Suppressor macrophage (primary cell): ENCODE measurements at regions not wholly inside any gene's neighbourhood (a gene's known extent, or its start where the extent isn't known, plus 50 kb on each side); places are given as distances from the start of the nearest gene placed in this dataset.
"Not testable (repeated sequence)": the region's sequence is repeated elsewhere in the genome, so short reads cannot be mapped to it uniquely, and the experiment has no call there.

Experiments
- DNase-seq, 4 experiments: peaks; one replicate each; pipeline ENCODE4 v3.0.0-alpha.2; 2020 to 2022

GRCh38 chr10:9824631-9825071 lies 1193.0 kb upstream of the CELF2 start:
- no peak for DNase-seq

- DNase-seq, result peak; percentile 4 to 58 (median 44)
These were observed 1192.1 kb upstream of the CELF2 start for GRCh38 chr10:9825491-9826018.

GRCh38 chr10:9828110-9828509 lies 1189.6 kb upstream of the CELF2 start:
- DNase-seq, result no peak

- DNase-seq, result no peak
These were observed 1183.7 kb upstream of the CELF2 start for GRCh38 chr10:9833942-9834341.

DNA sequence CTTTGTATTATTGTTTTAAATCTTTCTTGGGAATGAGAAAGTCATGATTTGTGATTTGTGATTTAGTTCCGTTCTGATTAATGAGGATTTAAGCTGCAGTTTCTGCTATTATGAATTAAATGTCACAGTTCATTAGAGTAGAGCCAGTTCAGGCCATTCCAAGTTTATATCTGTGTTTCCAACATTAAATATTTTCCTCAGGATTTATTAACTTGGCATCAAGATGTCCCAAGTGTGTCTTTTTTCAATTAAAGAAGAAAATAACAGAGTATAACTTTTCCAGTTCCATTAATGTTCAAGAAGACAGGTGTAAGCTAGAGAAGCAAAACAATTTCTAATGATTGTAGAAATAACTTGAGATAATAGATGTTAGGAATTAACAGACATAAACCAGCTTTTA lies 1183.2 kb upstream of the CELF2 start:
- no peak for DNase-seq

GRCh38 chr10:9845075-9845474 lies 1172.6 kb upstream of the CELF2 start:
- no peak for DNase-seq

DNA sequence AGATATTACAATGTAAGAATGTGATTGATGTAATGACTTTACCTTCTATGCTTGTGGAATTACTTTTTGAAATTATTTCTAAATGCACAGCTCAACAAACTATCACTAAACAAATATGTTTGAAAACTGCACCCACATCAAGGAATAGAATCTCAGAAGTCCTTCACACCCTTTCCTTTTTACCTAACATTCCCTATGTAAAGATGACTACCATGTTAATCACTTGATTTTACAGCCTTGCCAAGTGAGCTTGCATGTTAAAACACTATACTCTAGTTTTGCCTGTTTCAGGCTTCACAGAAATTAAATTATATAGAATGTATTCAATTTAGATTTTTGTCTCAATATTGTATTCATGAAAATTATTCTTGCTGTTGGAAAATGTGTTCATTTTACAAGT lies 1169.4 kb upstream of the CELF2 start:
- no peak for DNase-seq

DNA sequence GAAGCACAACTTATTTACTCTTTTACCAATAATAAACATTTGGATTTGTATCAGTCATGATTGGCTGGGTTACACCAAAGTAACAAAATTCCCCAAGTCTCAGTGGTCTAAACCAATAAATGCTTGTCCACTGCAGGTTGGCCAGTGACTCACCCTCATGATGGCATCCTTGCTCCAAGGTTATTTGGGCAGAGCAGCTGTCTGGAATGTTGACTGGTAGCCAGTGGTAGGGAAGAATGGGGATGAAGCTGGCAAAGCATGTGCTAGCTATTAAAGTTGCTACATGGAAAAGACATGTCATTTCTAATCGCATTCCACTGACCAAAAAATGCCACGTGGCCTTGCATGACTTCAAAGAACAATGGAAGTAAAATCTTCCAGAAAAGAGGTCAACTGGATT lies 1168.7 kb upstream of the CELF2 start:
- DNase-seq, result no peak

GRCh38 chr10:9850415-9850814 lies 1167.3 kb upstream of the CELF2 start:
- DNase-seq, result no peak

DNA sequence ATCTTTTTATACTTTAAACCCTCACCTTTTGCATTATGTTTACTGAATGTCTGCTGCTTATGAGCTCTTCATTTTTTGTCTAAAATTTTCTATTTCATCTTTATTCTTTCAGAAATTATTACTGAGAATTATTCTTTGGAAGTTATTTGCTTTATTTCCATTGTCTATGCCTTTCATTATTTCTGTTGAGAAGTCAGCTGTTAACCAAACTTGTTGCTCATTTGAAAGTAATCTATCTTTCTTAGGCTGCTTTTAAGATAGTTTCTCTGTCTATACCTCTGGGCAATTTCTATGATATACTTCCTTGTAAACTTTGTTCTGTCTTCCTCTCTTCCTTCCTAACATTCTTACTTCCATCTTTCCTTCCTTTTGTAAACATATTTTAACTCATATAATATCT lies 1165.9 kb upstream of the CELF2 start:
- DNase-seq, result no peak

DNA sequence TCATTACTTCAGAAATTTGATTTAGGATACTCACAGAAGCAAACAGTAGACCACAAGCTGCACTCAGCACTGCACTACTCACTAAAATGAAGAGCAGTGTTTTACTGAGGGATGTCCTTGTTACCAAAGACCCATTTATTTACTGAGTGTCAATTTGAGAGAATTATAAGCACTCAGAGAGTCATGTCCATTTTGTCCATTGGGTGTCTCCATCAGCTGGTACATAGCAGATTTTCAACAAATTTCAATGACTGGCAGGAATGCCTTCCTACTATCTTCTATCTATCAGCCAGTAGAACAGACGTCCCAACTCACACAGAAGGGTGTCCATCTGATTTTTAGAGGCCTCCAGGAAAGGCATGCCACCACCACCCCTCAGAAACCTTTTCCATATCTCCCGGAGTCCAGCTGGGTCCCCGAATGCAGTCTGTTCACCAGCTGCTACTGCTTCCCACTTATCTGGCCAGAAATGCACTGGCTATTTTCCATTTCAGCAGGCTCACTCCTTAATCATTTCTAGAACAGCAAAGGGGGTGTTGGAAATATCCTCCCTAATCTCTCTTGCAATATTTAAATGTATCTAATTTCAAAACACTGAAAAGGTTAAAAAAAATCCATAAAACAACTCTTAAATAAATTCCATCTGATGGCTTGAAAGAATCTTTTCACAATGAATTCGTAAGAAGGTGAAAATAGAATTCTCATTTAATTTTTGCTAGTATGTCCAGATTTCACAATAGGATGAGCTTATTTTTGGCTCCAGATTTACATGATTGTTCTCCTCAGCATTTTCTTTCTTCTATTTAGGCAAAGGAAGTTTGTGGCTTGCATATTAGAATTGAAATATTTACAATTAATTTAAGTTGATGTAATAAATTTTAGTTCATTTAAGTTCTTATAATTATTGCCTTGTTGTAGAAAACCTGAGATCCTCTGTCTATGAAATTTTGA lies 1164.0 kb upstream of the CELF2 start:
- DNase-seq, result no peak

GRCh38 chr10:9855451-9855850 lies 1162.2 kb upstream of the CELF2 start:
- DNase-seq, result not testable (repeated sequence)

DNA sequence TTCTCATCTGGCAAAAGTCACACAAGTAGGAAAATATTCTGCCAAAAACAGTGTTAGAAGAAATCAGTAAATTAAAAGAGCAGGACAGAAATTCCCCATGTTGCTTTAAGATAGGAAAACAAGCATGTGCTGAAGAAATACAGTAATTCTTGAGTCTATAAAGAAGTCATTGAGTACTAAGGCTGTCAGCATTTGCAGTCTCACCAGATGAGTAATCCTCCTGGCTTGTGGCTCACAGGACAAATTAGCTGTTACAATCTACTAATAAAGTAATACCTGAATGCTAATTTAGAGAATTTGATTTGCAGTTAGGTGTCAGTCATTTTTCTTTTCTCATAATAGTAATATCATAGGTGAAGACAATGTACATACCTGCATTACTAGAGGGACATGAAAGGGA lies 1158.9 kb upstream of the CELF2 start:
- DNase-seq, result no peak

DNA sequence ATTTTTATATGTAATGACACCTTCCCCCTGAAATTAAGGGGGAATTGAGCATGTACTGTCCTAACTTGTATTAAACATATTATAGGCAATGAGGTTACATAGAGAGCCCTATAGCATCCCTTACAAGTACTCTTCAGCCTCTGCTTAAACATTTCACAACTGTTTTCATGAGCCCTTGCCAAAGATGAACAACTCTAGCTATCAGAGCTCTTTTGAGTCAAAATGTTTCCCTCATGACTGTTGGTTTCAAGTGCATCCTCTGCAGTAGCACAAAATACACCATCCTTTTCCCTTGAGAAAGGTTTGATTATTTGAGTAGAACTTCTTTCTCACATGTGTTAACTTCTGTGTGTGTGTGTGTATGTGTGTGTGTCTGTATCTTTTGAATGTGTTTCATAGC lies 1157.6 kb upstream of the CELF2 start:
- DNase-seq, result no peak

DNA sequence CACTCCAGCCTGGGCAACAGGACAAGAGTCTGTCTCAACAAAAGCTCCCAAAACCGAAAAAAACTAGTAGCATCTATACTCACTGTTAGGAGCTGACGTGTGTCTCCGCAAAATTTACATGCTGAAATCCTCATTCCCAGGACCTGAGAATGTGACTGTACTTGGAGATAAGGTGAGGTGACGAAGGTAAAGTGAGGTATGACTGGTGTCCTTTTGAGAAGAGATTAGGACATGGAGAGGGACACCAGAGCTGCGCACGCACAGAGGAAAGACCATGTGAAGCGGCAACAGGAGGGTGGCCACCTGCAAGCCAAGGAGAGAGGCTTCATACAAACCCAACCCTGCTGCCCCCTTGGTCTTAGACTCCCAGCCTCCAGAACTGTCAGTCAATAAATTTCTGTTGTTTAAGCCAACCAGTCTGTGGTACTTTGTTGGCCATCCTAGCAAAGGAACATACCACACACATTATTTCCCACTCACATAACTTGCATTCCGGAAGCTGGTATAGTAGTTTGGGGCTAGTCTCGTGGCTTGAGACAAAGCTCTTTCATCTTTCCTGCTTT lies 1154.0 kb upstream of the CELF2 start:
- no peak for DNase-seq

GRCh38 chr10:9868499-9868898 lies 1149.2 kb upstream of the CELF2 start:
- DNase-seq, result no peak

GRCh38 chr10:9869205-9869604 lies 1148.5 kb upstream of the CELF2 start:
- no peak for DNase-seq

GRCh38 chr10:9869606-9870176 lies 1148.0 kb upstream of the CELF2 start:
- no peak for DNase-seq

GRCh38 chr10:9875353-9875752 lies 1142.3 kb upstream of the CELF2 start:
- DNase-seq, result no peak

DNA sequence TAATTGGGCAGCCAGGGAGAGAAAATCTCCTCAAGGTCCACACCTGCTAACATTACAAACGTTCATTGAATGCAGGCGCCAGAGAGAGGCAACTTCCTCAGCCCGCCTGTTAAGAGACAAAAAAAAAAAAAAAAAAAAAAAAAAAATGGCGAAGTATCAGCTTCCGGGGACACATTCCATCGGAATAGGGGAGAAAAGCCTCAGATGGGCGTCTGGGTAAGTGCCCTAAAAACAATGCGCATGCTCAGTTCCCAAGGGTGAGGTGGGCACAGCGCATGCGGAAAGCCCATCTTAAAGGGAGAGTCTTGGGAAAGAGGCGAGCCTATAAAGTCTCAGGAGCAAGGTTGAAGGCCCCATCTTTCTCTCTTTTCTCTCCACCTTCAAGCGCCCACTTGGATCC lies 1139.7 kb upstream of the CELF2 start:
- no peak for DNase-seq

GRCh38 chr10:9878383-9878782 lies 1139.3 kb upstream of the CELF2 start:
- DNase-seq, result no peak

DNA sequence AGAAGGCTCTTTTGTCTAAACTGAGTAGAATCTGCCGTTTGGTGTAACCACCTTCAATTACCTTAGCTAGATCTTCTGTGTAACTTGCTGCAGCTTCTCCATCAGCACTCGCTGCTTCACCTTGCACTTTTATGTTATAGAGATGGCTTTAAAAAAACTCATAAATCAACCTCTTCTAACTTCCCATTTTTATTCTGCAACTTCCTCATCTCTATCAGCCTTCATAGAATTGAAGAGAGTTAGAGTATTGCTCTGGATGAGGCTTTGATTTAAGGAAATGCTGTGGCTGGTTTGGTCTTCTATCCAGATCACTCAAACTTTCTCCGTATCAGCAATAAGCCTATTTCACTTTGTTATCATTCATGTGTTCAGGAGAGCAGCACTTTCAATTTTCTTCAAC lies 1131.9 kb upstream of the CELF2 start:
- DNase-seq, result peak in 2 of 4 experiments; percentile 3 to 10

GRCh38 chr10:9886772-9887171 lies 1130.9 kb upstream of the CELF2 start:
- DNase-seq, result no peak

DNA sequence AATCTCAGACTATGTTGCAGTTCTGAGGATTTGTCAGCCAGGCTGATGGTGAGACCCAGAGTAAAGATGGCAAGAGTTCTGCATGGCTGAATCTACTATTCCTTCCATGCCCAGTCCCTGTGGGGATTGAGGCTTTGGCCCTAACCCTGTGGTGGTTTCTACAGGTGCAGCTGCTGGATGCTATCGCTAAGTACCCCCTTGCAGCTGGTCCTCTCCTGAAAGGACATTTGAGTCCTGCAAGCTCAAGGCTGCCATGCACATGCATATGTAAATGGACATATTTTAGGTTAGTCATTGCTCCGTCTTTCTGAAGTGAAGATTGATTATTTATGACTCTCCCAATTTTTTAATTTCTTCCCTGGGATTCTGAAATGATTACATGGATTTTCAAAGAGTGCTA lies 1122.2 kb upstream of the CELF2 start:
- DNase-seq, result no peak
